GM23338 (cell line): ENCODE measurements at regions not wholly inside any gene's neighbourhood (a gene's known extent, or its start where the extent isn't known, plus 50 kb on each side); places are given as distances from the start of the nearest gene placed in this dataset.

Source experiments
- ATAC-seq: fragments of 200-7000 bp; cut with Tn5 transposase; 3 replicates; pipeline ENCODE4 v1.9.1; 2020
- DNase-seq: peaks from one replicate; pipeline ENCODE4 v3.0.0-alpha.2; 2015; ENCODE audit warnings: low spot score
- H2AFZ ChIP-seq: fragments of 200-600 bp; sonication (generic); 2 replicates; pipeline ENCODE4 v1.8.0; 2016; ENCODE audit warnings: antibody characterized with exemption, mild to moderate bottlenecking, moderate library complexity
- H3F3A ChIP-seq: fragments of 200-600 bp; sonication (generic); replicated peaks from 2 replicates; pipeline ENCODE4 v1.8.0; 2017; ENCODE audit warnings: antibody characterized with exemption, mixed run types, low read depth
- H3K27ac ChIP-seq: fragments of 200-600 bp; sonication (generic); 2 replicates; pipeline ENCODE4 v1.6.1; 2016; ENCODE audit warnings: low read depth
- H3K27me3 ChIP-seq: fragments of 200-600 bp; sonication (generic); 2 replicates; pipeline ENCODE4 v1.8.0; 2016; ENCODE audit warnings: mild to moderate bottlenecking, mixed run types, moderate library complexity; ENCODE audit not compliant: insufficient read depth
- H3K36me3 ChIP-seq: fragments of 200-600 bp; sonication (generic); 2 replicates; pipeline ENCODE4 v1.8.0; 2016; ENCODE audit warnings: mild to moderate bottlenecking; ENCODE audit not compliant: insufficient read depth
- H3K4me1 ChIP-seq: fragments of 200-600 bp; sonication (generic); 2 replicates; pipeline ENCODE4 v1.8.0; 2016; ENCODE audit warnings: mild to moderate bottlenecking, moderate library complexity; ENCODE audit not compliant: insufficient read depth
- H3K4me2 ChIP-seq: fragments of 200-600 bp; sonication (generic); 2 replicates; pipeline ENCODE4 v1.7.1; 2017; ENCODE audit warnings: mixed run types
- H3K4me3 ChIP-seq: fragments of 200-600 bp; sonication (generic); 2 replicates; pipeline ENCODE4 v1.6.1; 2016; ENCODE audit warnings: mixed run types
- H3K79me2 ChIP-seq: fragments of 200-600 bp; sonication (generic); replicated peaks from 2 replicates; pipeline ENCODE4 v1.8.0; 2017; ENCODE audit warnings: mild to moderate bottlenecking; ENCODE audit not compliant: insufficient read depth
- H3K9me2 ChIP-seq: fragments of 200-600 bp; sonication (generic); 2 replicates; pipeline ENCODE4 v1.8.0; 2017; ENCODE audit not compliant: insufficient read depth
- H4K20me1 ChIP-seq: fragments of 200-600 bp; sonication (generic); replicated peaks from 2 replicates; pipeline ENCODE4 v1.8.0; 2017; ENCODE audit warnings: mild to moderate bottlenecking; ENCODE audit not compliant: insufficient read depth
- H3K27ac Mint-ChIP-seq: 2 replicates; pipeline ENCODE4 v1.8.0; 2020; ENCODE audit warnings: inconsistent platforms, mild to moderate bottlenecking, moderate library complexity, mixed read lengths
- H3K27me3 Mint-ChIP-seq: 3 replicates; pipeline ENCODE4 v1.8.0; 2022; ENCODE audit warnings: low read depth, mild to moderate bottlenecking, moderate library complexity, mixed read lengths, inconsistent platforms; ENCODE audit not compliant: insufficient read depth, poor library complexity
- H3K36me3 Mint-ChIP-seq: 3 replicates; pipeline ENCODE4 v1.8.0; 2021; ENCODE audit warnings: low read depth, mild to moderate bottlenecking, inconsistent platforms, moderate library complexity, mixed read lengths
- H3K4me1 Mint-ChIP-seq: 3 replicates; pipeline ENCODE4 v1.8.0; 2020; ENCODE audit warnings: mild to moderate bottlenecking, inconsistent platforms, mixed read lengths
- H3K4me3 Mint-ChIP-seq: 3 replicates; pipeline ENCODE4 v1.8.0; 2021; ENCODE audit warnings: moderate library complexity, mild to moderate bottlenecking, inconsistent platforms, mixed read lengths
- H3K9me3 Mint-ChIP-seq: 3 replicates; pipeline ENCODE4 v1.8.0; 2020; ENCODE audit warnings: moderate library complexity, mild to moderate bottlenecking, inconsistent platforms, mixed read lengths
- CREB1 ChIP-seq: fragments of 250-450 bp; sonication (Bioruptor Pico); IDR thresholded peaks from 2 replicates; pipeline ENCODE4 v1.5.0; 2020; ENCODE audit warnings: low read depth, mild to moderate bottlenecking, moderate library complexity
- EZH2 ChIP-seq: fragments of 200-600 bp; sonication (generic); IDR thresholded peaks from one replicate; pipeline ENCODE4 v1.8.0; 2017; ENCODE audit warnings: antibody characterized with exemption, mild to moderate bottlenecking, low read depth; ENCODE audit not compliant: unreplicated experiment
- POLR2AphosphoS5 ChIP-seq: IDR thresholded peaks from 2 replicates; pipeline ENCODE4 v1.6.1; 2016; ENCODE audit warnings: antibody characterized with exemption, low read depth
- STAT1 ChIP-seq: IDR thresholded peaks from one replicate; pipeline ENCODE4 v1.6.1; 2016; ENCODE audit warnings: antibody characterized with exemption; ENCODE audit not compliant: unreplicated experiment
- ZNF114 ChIP-seq: fragments of 250-450 bp; sonication (Bioruptor Pico); IDR thresholded peaks from 2 replicates; pipeline ENCODE4 v1.5.0; 2020; ENCODE audit warnings: mild to moderate bottlenecking, moderate library complexity
- ZNF331 ChIP-seq: fragments of 250-450 bp; sonication (Bioruptor Pico); IDR thresholded peaks from 2 replicates; pipeline ENCODE4 v1.5.0; 2020; ENCODE audit warnings: low read depth, mild to moderate bottlenecking, moderate library complexity
- TF ChIP-seq, protein P1 (sequence below): IDR thresholded peaks from 2 replicates; pipeline ENCODE4 v1.6.1; 2016; ENCODE audit warnings: antibody characterized with exemption
- TF ChIP-seq, protein P2 (sequence below), 2 experiments: fragments of 200-600 bp in 1 of 2; sonication (generic) in 1 of 2; conservative IDR thresholded peaks; 2 replicates each; pipeline versions ENCODE4 v1.5.1 to v1.6.1; 2016 to 2017; ENCODE audit warnings: antibody characterized with exemption in 2 of 2, low read depth in 2 of 2, mild to moderate bottlenecking in 2 of 2, moderate library complexity in 1 of 2
- TF ChIP-seq, protein P3 (sequence below): fragments of 250-450 bp; sonication (Bioruptor Pico); IDR thresholded peaks from 2 replicates; pipeline ENCODE4 v1.5.0; 2020; ENCODE audit warnings: mild to moderate bottlenecking, moderate library complexity

DNA sequence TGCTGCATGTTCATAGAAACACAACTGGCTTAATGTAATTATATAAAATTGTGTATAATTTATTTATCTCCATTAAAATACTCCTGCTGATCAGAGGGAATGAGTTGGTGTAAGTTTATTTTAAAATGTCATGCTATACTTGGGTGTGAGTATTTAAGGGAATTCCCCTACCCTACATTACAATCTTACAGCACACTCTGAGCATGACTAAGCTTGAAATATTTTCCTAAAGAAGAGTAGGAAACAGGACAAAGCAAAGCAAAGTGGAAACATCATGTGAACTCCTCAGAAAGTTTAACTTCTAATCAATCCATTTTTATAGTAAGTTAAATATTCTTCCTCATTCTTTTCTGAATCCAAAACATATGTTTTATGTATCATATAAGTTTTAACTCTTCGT, 1271.3 kb downstream of the EFNA5 start:
- Histone ChIP-seq H3K27ac (no peak overlapping the region), H3K36me3 (no peaks in the 10 kb centered on the region), H3K4me1 (no peaks in the 10 kb centered on the region), H3K4me3 (no peak overlapping the region), H3K79me2 (no peaks in the 10 kb centered on the region), H3K4me2 (no peak overlapping the region), H3K9me2 (no peaks in the 10 kb centered on the region), H2AFZ (no peak overlapping the region), H3F3A (no peaks in the 10 kb centered on the region), H4K20me1 (no peaks in the 10 kb centered on the region), H3K27me3 (no peaks in the 10 kb centered on the region)
- H3K9me3 Mint-ChIP-seq = no peaks in the 10 kb centered on the region
- H3K27me3 Mint-ChIP-seq = no peaks in the 10 kb centered on the region
- DNase-seq (no peak), ATAC-seq (no peak)
- no peaks in the 10 kb centered on the region for H3K36me3 Mint-ChIP-seq
- no peaks in the 10 kb centered on the region for H3K4me1 Mint-ChIP-seq
- TF ChIP-seq ZNF114 (CRISPR knock-in tag) (no peak), EZH2 (no peak), ZNF331 (CRISPR knock-in tag) (no peak), STAT1 (no peak), POLR2AphosphoS5 (no peak), CREB1 (no peak)
- TF ChIP-seq, protein P1, sequence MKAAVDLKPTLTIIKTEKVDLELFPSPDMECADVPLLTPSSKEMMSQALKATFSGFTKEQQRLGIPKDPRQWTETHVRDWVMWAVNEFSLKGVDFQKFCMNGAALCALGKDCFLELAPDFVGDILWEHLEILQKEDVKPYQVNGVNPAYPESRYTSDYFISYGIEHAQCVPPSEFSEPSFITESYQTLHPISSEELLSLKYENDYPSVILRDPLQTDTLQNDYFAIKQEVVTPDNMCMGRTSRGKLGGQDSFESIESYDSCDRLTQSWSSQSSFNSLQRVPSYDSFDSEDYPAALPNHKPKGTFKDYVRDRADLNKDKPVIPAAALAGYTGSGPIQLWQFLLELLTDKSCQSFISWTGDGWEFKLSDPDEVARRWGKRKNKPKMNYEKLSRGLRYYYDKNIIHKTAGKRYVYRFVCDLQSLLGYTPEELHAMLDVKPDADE = no peak
- TF ChIP-seq, protein P2, sequence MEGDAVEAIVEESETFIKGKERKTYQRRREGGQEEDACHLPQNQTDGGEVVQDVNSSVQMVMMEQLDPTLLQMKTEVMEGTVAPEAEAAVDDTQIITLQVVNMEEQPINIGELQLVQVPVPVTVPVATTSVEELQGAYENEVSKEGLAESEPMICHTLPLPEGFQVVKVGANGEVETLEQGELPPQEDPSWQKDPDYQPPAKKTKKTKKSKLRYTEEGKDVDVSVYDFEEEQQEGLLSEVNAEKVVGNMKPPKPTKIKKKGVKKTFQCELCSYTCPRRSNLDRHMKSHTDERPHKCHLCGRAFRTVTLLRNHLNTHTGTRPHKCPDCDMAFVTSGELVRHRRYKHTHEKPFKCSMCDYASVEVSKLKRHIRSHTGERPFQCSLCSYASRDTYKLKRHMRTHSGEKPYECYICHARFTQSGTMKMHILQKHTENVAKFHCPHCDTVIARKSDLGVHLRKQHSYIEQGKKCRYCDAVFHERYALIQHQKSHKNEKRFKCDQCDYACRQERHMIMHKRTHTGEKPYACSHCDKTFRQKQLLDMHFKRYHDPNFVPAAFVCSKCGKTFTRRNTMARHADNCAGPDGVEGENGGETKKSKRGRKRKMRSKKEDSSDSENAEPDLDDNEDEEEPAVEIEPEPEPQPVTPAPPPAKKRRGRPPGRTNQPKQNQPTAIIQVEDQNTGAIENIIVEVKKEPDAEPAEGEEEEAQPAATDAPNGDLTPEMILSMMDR (conservative IDR thresholded peaks at IDR 0.05; ENCODE audit: low read depth in 2 of 2) = no peak
- TF ChIP-seq, protein P3, sequence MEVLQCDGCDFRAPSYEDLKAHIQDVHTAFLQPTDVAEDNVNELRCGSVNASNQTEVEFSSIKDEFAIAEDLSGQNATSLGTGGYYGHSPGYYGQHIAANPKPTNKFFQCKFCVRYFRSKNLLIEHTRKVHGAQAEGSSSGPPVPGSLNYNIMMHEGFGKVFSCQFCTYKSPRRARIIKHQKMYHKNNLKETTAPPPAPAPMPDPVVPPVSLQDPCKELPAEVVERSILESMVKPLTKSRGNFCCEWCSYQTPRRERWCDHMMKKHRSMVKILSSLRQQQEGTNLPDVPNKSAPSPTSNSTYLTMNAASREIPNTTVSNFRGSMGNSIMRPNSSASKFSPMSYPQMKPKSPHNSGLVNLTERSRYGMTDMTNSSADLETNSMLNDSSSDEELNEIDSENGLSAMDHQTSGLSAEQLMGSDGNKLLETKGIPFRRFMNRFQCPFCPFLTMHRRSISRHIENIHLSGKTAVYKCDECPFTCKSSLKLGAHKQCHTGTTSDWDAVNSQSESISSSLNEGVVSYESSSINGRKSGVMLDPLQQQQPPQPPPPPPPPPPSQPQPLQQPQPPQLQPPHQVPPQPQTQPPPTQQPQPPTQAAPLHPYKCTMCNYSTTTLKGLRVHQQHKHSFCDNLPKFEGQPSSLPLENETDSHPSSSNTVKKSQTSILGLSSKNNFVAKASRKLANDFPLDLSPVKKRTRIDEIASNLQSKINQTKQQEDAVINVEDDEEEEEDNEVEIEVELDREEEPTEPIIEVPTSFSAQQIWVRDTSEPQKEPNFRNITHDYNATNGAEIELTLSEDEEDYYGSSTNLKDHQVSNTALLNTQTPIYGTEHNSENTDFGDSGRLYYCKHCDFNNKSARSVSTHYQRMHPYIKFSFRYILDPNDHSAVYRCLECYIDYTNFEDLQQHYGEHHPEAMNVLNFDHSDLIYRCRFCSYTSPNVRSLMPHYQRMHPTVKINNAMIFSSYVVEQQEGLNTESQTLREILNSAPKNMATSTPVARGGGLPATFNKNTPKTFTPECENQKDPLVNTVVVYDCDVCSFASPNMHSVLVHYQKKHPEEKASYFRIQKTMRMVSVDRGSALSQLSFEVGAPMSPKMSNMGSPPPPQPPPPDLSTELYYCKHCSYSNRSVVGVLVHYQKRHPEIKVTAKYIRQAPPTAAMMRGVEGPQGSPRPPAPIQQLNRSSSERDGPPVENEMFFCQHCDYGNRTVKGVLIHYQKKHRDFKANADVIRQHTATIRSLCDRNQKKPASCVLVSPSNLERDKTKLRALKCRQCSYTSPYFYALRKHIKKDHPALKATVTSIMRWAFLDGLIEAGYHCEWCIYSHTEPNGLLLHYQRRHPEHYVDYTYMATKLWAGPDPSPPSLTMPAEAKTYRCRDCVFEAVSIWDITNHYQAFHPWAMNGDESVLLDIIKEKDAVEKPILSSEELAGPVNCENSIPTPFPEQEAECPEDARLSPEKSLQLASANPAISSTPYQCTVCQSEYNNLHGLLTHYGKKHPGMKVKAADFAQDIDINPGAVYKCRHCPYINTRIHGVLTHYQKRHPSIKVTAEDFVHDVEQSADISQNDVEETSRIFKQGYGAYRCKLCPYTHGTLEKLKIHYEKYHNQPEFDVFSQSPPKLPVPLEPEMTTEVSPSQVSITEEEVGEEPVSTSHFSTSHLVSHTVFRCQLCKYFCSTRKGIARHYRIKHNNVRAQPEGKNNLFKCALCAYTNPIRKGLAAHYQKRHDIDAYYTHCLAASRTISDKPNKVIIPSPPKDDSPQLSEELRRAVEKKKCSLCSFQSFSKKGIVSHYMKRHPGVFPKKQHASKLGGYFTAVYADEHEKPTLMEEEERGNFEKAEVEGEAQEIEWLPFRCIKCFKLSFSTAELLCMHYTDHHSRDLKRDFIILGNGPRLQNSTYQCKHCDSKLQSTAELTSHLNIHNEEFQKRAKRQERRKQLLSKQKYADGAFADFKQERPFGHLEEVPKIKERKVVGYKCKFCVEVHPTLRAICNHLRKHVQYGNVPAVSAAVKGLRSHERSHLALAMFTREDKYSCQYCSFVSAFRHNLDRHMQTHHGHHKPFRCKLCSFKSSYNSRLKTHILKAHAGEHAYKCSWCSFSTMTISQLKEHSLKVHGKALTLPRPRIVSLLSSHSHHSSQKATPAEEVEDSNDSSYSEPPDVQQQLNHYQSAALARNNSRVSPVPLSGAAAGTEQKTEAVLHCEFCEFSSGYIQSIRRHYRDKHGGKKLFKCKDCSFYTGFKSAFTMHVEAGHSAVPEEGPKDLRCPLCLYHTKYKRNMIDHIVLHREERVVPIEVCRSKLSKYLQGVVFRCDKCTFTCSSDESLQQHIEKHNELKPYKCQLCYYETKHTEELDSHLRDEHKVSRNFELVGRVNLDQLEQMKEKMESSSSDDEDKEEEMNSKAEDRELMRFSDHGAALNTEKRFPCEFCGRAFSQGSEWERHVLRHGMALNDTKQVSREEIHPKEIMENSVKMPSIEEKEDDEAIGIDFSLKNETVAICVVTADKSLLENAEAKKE (CRISPR knock-in tag) = no peak
- H3K4me3 Mint-ChIP-seq = no peak overlapping the region
- H3K27ac Mint-ChIP-seq = peak overlapping the region; percentile 75; the same call in 1 of the 2 replicates
